Astrocyte of the spinal cord (primary cell): ENCODE measurements at regions not wholly inside any gene's neighbourhood (a gene's known extent, or its start where the extent isn't known, plus 50 kb on each side); places are given as distances from the start of the nearest gene placed in this dataset.

Experiments
- DNase-seq: peaks from one replicate; pipeline ENCODE4 v3.0.0; 2011; ENCODE audit warnings: low read depth, low spot score
- H3K4me3 ChIP-seq: 2 replicates; pipeline ENCODE4 v1.5.1; 2011; ENCODE audit warnings: low read depth, mild to moderate bottlenecking, low read length, moderate library complexity
- CTCF ChIP-seq: IDR thresholded peaks from 2 replicates; pipeline ENCODE4 v1.5.1; 2012; ENCODE audit warnings: low read depth, mild to moderate bottlenecking, low read length, inconsistent platforms
- in situ Hi-C: cut with HindIII; loops from 2 replicates; pipeline ENCODE4 v1.10.0; 2017; ENCODE audit warnings: low sequenced_read_pairs

GRCh38 chr16:87044032-87044382, 273.2 kb downstream of the C16orf95 start:
- H3K4me3 ChIP-seq, result no peak overlapping the region
- no peak for TF ChIP-seq CTCF
- in situ Hi-C loops, result no loop called here
- no peak for DNase-seq

- no peak for DNase-seq
- no peak for TF ChIP-seq CTCF
- in situ Hi-C loops, result no loop called here
- H3K4me3 ChIP-seq, result no peak overlapping the region
Observed at GRCh38 chr16:87044829-87045228, 272.4 kb downstream of the C16orf95 start.

- in situ Hi-C loops, result no loop called here
- no peak for TF ChIP-seq CTCF
- H3K4me3 ChIP-seq, result no peak overlapping the region
- DNase-seq, result no peak
Observed at GRCh38 chr16:87045466-87046216, 271.6 kb downstream of the C16orf95 start.

- H3K4me3 ChIP-seq, result no peak overlapping the region
- no peak for TF ChIP-seq CTCF
- in situ Hi-C loops, result no loop called here
- no peak for DNase-seq
Observed at GRCh38 chr16:87046235-87046634, 271.0 kb downstream of the C16orf95 start.

GRCh38 chr16:87047221-87048037, 269.8 kb downstream of the C16orf95 start:
- no peak for TF ChIP-seq CTCF
- H3K4me3 ChIP-seq, result no peak overlapping the region
- DNase-seq, result no peak
- in situ Hi-C loops, result no loop called here

DNA sequence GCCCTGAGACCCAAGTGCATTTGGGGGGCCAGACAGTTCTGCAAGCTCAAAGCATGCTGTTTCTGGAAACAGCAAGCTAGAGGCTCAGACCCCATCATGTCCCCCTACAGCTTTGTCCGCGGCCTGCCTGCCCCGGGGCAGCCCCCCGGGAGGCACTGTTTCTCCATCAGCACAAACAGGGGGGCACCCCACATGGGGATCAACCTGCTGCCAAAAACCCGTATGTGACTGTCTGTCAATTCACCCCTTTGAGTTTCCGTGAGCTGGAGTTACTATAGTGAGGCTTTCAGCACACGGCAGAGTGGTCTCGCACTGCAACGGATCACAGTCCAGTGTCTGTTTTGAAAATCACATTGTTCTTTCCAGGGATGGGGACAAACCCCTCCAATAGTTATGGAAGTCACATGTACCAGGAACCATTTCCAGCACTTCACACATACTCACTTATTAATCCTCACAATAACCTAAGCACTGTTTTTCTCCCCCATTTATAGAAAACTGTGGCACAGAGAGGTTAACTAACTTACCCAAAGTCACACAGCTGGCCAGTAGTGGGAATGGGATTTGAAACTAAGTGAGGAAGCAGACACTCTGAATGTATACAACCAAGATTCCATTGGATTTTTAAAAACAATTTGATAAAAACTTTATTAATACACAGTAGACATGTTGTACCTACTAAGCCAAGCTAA, 269.0 kb downstream of the C16orf95 start:
- DNase-seq, result no peak
- in situ Hi-C loops, result no loop called here

More for the DNA sequence above, 269.0 kb downstream of the C16orf95 start:
- no peak overlapping the region for H3K4me3 ChIP-seq
- no peak for TF ChIP-seq CTCF
